Fibroblast of lung (primary cell): ENCODE measurements at regions not wholly inside any gene's neighbourhood (a gene's known extent, or its start where the extent isn't known, plus 50 kb on each side); places are given as distances from the start of the nearest gene placed in this dataset.

Experiments used
- CTCF ChIP-seq, 2 donors: IDR thresholded peaks in 1 of 2; conservative IDR thresholded peaks in 1 of 2; 1 replicate in 1 of 2; 2 replicates in 1 of 2; pipeline ENCODE4 v1.5.1; 2011 to 2012; ENCODE audit warnings: low read length in 2 of 2, control low read depth in 1 of 2, inconsistent platforms in 1 of 2, low read depth in 1 of 2, mild to moderate bottlenecking in 1 of 2
- EZH2 ChIP-seq: IDR thresholded peaks from 2 replicates; pipeline ENCODE4 v1.5.1; 2012; ENCODE audit warnings: low read length, control low read depth, mild to moderate bottlenecking; ENCODE audit errors: missing control alignments

GRCh38 chr13:106681536-106681935 is 113.6 kb upstream of the ARGLU1 start:
- no peak for TF ChIP-seq EZH2
- no peak for TF ChIP-seq CTCF (conservative IDR thresholded peaks at IDR 0.05 in 1 of 2, IDR thresholded peaks at IDR 0.05 in 1 of 2; ENCODE audit: low read depth in 1 of 2, low read length in 2 of 2)
